Heart left ventricle (tissue), 13 donors: ENCODE measurements at regions not wholly inside any gene's neighbourhood (a gene's known extent, or its start where the extent isn't known, plus 50 kb on each side); places are given as distances from the start of the nearest gene placed in this dataset.

Experiments used
- CTCF ChIP-seq, 12 donors: fragments of 200-600 bp; sonication (generic) in 4 of 12; IDR thresholded peaks; one replicate each; pipeline versions ENCODE4 v1.5.0 to v1.8.0; 2018 to 2022; ENCODE audit warnings: antibody characterized with exemption in 12 of 12, mild to moderate bottlenecking in 5 of 12
- POLR2A ChIP-seq, 2 donors: fragments of 450-650 bp; IDR thresholded peaks; one replicate each; pipeline ENCODE4 v1.6.1; 2017; ENCODE audit warnings: antibody characterized with exemption in 2 of 2, mild to moderate bottlenecking in 2 of 2, moderate library complexity in 2 of 2
- donor health status: ischemic (EF 13 %, LVEDD 7.1; RV severe dilation, severe dysfunction).
- donor health status: DM: no; HTN: yes; CAD: no.
- donor health status: DM: no; HTN: no; CAD: no.
- donor health status: ischemic (EF 25% LVEDD 6.9; RV normal size, moderate dysfunction).
- donor health status: ischemic (EF 25% LVEDD 5.7; RV mildly dilated, moderate dysfunction).
- donor health status: ischemic (EF 35%, LVEDD 5.7; RV mildly dilated, moderate dysfunction).
- donor health status: nonischemic (EF 11% LVEDD 7.7; RV severe dilation, severe dysfunction).
- donor health status: DM: yes; HTN: yes; CAD: no.
- donor health status: PGD.
- donor health status: ischemic (EF 29% LVEDD 5.4; RV normal size, mild dysfunction).
- donor health status: nonischemic (EF 23%, LVEDD 6.1; RV moderate dilation, normal function).

- TF ChIP-seq CTCF (IDR thresholded peaks at IDR 0.05): no peak
- no peak for TF ChIP-seq POLR2A (IDR thresholded peaks at IDR 0.05)
These were observed 254.9 kb downstream of the PLPP3 start for GRCh38 chr1:56324504-56324903.
